ENCODE measurements at regions not wholly inside any gene's neighbourhood (a gene's known extent, or its start where the extent isn't known, plus 50 kb on each side); places are given as distances from the start of the nearest gene placed in this dataset.

DNA sequence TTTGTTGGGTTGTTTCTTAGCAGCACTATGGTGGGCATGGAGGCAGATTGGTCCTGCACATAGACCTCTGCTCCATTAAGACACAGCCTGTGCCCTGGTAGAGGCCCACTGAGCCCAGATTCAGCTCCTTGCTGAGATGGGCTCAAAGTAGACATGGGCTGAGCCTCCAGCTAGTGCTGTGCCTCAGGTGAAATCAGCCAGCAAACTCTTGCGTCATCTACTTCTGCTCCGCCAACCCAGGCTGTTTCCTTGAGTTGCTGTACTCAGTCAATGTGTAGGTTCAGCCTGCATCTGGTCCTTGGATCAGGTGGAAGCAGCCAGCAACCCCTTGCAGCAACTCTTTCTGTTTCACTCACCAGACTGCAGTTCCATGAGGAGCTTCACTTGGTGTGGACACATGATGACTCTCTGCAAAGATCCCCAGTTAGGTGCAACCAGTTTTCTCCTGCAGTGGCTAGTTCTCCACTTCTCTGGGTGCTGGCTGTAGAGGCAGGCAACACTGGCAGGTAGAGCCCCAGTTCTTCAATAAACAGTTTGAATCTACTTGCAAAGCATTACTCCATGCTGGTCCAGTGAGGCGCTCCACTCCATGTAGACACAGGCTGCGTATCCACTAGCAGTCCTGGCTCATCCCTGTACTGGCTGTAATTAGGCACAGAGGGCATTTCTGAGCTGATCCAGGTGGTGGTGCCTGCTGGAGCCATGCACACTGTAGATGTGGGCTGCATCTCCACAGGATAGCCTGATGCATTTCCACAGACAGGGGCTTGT lies 199.0 kb upstream of the MAMLD1 start:
- no peak for TF ChIP-seq POLR2A (IDR thresholded peaks at IDR 0.05; ENCODE audit: low read depth, low read length)
- TF ChIP-seq POLR2AphosphoS5 (IDR thresholded peaks at IDR 0.05; ENCODE audit: low read depth, low read length), result no peak
- no peak for TF ChIP-seq SPI1 (IDR thresholded peaks at IDR 0.05; ENCODE audit: low read depth, low read length)
- no peak for TF ChIP-seq POU2F2 (IDR thresholded peaks at IDR 0.05; ENCODE audit: low read depth, low read length)
- no peak for TF ChIP-seq TAF1 (IDR thresholded peaks at IDR 0.05; ENCODE audit: low read depth, low read length)
- no peak for TF ChIP-seq PAX5 (IDR thresholded peaks at IDR 0.05; ENCODE audit: insufficient read depth, low read length, severe bottlenecking)
